HEK293T (cell line): ENCODE measurements at regions not wholly inside any gene's neighbourhood (a gene's known extent, or its start where the extent isn't known, plus 50 kb on each side); places are given as distances from the start of the nearest gene placed in this dataset.

ENCODE experiments used
- ARNT ChIP-seq: fragments of 450-650 bp; IDR thresholded peaks from 2 replicates; pipeline ENCODE4 v1.6.1; 2017; ENCODE audit warnings: mild to moderate bottlenecking
- ELF4 ChIP-seq: fragments of 450-650 bp; IDR thresholded peaks from 2 replicates; pipeline ENCODE4 v1.6.1; 2017; ENCODE audit warnings: antibody characterized with exemption
- FOXA1 ChIP-seq: fragments of 450-650 bp; IDR thresholded peaks from 2 replicates; pipeline ENCODE4 v1.6.1; 2016; ENCODE audit warnings: mild to moderate bottlenecking
- FOXK2 ChIP-seq: fragments of 450-650 bp; IDR thresholded peaks from 2 replicates; pipeline ENCODE4 v1.6.1; 2016; ENCODE audit warnings: mild to moderate bottlenecking
- LEF1 ChIP-seq: fragments of 450-650 bp; IDR thresholded peaks from 2 replicates; pipeline ENCODE4 v1.6.1; 2017; ENCODE audit warnings: mild to moderate bottlenecking, borderline replicate concordance
- SUZ12 ChIP-seq: fragments of 450-650 bp; IDR thresholded peaks from 2 replicates; pipeline ENCODE4 v1.6.1; 2016; ENCODE audit warnings: mild to moderate bottlenecking
- TARDBP ChIP-seq: fragments of 450-650 bp; IDR thresholded peaks from 2 replicates; pipeline ENCODE4 v1.6.1; 2016
- ZNF384 ChIP-seq: fragments of 450-650 bp; IDR thresholded peaks from 2 replicates; pipeline ENCODE4 v1.6.1; 2016

DNA sequence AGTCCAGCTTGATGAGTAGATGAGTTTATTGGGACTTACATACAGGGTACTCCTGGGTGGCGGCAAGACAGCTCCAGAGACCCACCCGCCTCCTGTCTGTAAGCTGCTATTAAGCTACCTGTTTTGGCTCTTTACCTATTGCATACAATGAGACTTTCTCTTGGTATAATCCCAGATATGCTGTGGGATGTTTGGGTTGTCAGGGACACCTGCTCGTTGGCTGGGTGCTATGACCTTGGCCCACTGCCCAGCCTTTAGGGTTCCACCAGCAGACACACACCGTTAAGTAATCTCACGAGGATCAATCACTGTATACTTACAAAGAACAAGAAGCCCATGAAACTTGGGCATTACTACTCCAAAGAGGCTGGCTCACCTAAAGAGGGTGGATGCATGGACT, 116.4 kb downstream of the NPIPB5 start:
- TF ChIP-seq ARNT (no peak), FOXK2 (no peak), FOXA1 (no peak), LEF1 (no peak), ELF4 (no peak), ZNF384 (no peak), TARDBP (no peak), SUZ12 (no peak)
